HG02588 (cell line): ENCODE measurements at regions not wholly inside any gene's neighbourhood (a gene's known extent, or its start where the extent isn't known, plus 50 kb on each side); places are given as distances from the start of the nearest gene placed in this dataset.

Experiments used
- ATAC-seq: cut with Tn5 transposase; IDR thresholded peaks from one replicate; pipeline ENCODE4 v1.9.1; 2021; ENCODE audit warnings: mild to moderate bottlenecking, moderate library complexity; ENCODE audit not compliant: unreplicated experiment

- no peak for ATAC-seq
Observed at GRCh38 chr15:81625896-81626295, 251.9 kb upstream of the TMC3 start.

- no peak for ATAC-seq
Observed at GRCh38 chr15:81619002-81619401, 245.0 kb upstream of the TMC3 start.

GRCh38 chr15:81612631-81613030 is 238.6 kb upstream of the TMC3 start:
- ATAC-seq, result no peak

GRCh38 chr15:81611679-81612078 is 237.7 kb upstream of the TMC3 start:
- ATAC-seq, result no peak

- ATAC-seq, result no peak
Observed at GRCh38 chr15:81608309-81608829, 234.4 kb upstream of the TMC3 start.

GRCh38 chr15:81604713-81605112 is 230.7 kb upstream of the TMC3 start:
- no peak for ATAC-seq

GRCh38 chr15:81596159-81596865 is 222.3 kb upstream of the TMC3 start:
- no peak for ATAC-seq

- no peak for ATAC-seq
Observed at GRCh38 chr15:81595752-81596151, 221.7 kb upstream of the TMC3 start.

GRCh38 chr15:81589671-81590070 is 215.7 kb upstream of the TMC3 start:
- no peak for ATAC-seq

GRCh38 chr15:81575436-81576123 is 201.6 kb upstream of the TMC3 start:
- ATAC-seq, result no peak

GRCh38 chr15:81573098-81573746 is 199.2 kb upstream of the TMC3 start:
- ATAC-seq, result no peak

- no peak for ATAC-seq
Observed at GRCh38 chr15:81572190-81572589, 198.2 kb upstream of the TMC3 start.

- no peak for ATAC-seq
Observed at GRCh38 chr15:81569286-81570080, 195.5 kb upstream of the TMC3 start.

- ATAC-seq, result no peak
Observed at GRCh38 chr15:81567924-81568323, 193.9 kb upstream of the TMC3 start.

GRCh38 chr15:81562986-81563385 is 189.0 kb upstream of the TMC3 start:
- no peak for ATAC-seq

- no peak for ATAC-seq
Observed at GRCh38 chr15:81560405-81560804, 186.4 kb upstream of the TMC3 start.

- no peak for ATAC-seq
Observed at GRCh38 chr15:81558056-81558455, 184.0 kb upstream of the TMC3 start.

- no peak for ATAC-seq
Observed at GRCh38 chr15:81555346-81555745, 181.3 kb upstream of the TMC3 start.

GRCh38 chr15:81548365-81549130 is 174.5 kb upstream of the TMC3 start:
- ATAC-seq, result no peak

GRCh38 chr15:81547521-81548132 is 173.6 kb upstream of the TMC3 start:
- ATAC-seq, result no peak
